ENCODE measurements at regions not wholly inside any gene's neighbourhood (a gene's known extent, or its start where the extent isn't known, plus 50 kb on each side); places are given as distances from the start of the nearest gene placed in this dataset.

DNA sequence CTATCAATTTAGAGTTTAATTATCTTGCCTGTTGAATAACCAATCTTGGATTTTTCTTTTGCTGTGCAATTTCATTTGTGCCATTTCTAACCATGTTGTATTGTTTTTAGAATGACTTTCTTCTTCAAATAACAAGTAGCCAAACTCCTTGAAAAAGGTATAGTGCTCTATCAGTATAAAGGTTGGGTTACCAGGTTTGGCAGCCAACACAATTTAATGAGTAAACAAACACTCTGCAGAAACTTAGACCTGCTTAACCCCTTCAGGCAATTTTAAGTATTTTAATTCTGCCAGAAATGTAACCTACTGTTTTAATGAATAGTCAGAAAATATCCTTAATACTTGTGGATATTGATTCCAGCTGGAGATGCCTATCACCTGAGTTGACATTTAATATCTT, 299.8 kb downstream of the ARL4A start:
- TF ChIP-seq POLR2A (IDR thresholded peaks at IDR 0.05): no peak
- TF ChIP-seq CTCF (IDR thresholded peaks at IDR 0.05): no peak
